ENCODE measurements at regions not wholly inside any gene's neighbourhood (a gene's known extent, or its start where the extent isn't known, plus 50 kb on each side); places are given as distances from the start of the nearest gene placed in this dataset.

GRCh38 chr2:128726911-128727310 is 408.2 kb upstream of the HS6ST1 start:
- TF ChIP-seq EZH2 (IDR thresholded peaks at IDR 0.05; ENCODE audit: low read length, unreplicated experiment), result no peak
- TF ChIP-seq CTCF (conservative IDR thresholded peaks at IDR 0.05; ENCODE audit: low read depth, low read length), result no peak
